ENCODE measurements at regions not wholly inside any gene's neighbourhood (a gene's known extent, or its start where the extent isn't known, plus 50 kb on each side); places are given as distances from the start of the nearest gene placed in this dataset.

- TF ChIP-seq REST (IDR thresholded peaks at IDR 0.05; ENCODE audit: low read depth, low read length) = no peak
- no peak for TF ChIP-seq CTCF (IDR thresholded peaks at IDR 0.05)
- TF ChIP-seq MEF2A (IDR thresholded peaks at IDR 0.05; ENCODE audit: borderline replicate concordance, low read depth) = no peak
- TF ChIP-seq IRF3 (IDR thresholded peaks at IDR 0.05; ENCODE audit: low read depth, low read length) = no peak
- TF ChIP-seq SIN3A (IDR thresholded peaks at IDR 0.05; ENCODE audit: borderline replicate concordance, low read depth, low read length) = no peak
Observed at GRCh38 chr18:51273437-51273836, 76.0 kb upstream of the MEX3C start (continued).

- ChIA-PET POLR2A (interaction anchor here (1.1 kb wide), 1 partner anchor 78 kb away, joined by 3 read pairs; the partner anchor contains the start of gene MEX3C), CTCF (interaction anchor here (0.9 kb wide), 1 partner anchor 236 kb away, joined by 3 read pairs; no protein-coding TSS in a partner anchor)
- TF ChIP-seq USF2 (IDR thresholded peaks at IDR 0.05; ENCODE audit: borderline replicate concordance, low read depth, low read length) = no peak
- Histone ChIP-seq H4K20me1 (ENCODE audit: insufficient read depth) (no peaks in the 10 kb centered on the region), H3K4me3 (ENCODE audit: low read depth in 2 of 2, low read length in 1 of 2) (no peak overlapping the region), H3K9me3 (no peaks in the 10 kb centered on the region), H2AFZ (ENCODE audit: low read depth) (no peak overlapping the region), H3K9me2 (no peaks in the 10 kb centered on the region), H3K27me3 (ENCODE audit: insufficient read depth) (no peaks in the 10 kb centered on the region), H3K27ac (ENCODE audit: low read depth in 2 of 2, low read length in 1 of 2) (no peak overlapping the region), H3K36me3 (replicated peaks in 1 of 2; ENCODE audit: control insufficient read depth in 1 of 2, insufficient read depth in 2 of 2, low read length in 1 of 2) (no peaks in the 10 kb centered on the region), H3K4me2 (no peak overlapping the region), H3K79me2 (ENCODE audit: insufficient read depth) (no peaks in the 10 kb centered on the region), H3F3A (replicated peaks; ENCODE audit: insufficient read depth) (no peaks in the 10 kb centered on the region), H3K9ac (no peak overlapping the region), H3K4me1 (ENCODE audit: control insufficient read depth in 1 of 2, insufficient read depth in 2 of 2, low read depth in 1 of 2, low read length in 1 of 2) (peaks cover 0 to 4% of the 10 kb centered on the region in 2 experiments; a peak in 1 of 4 replicates)
- 54% methylated on average over 5 of the region's 6 CpGs for WGBS (ENCODE audit: low lambda C conversion rate)
- no peak for DNase-seq
Observed at GRCh38 chr18:51275712-51276476, 78.4 kb upstream of the MEX3C start.

All from SK-N-SH (cell line).